ENCODE measurements at regions not wholly inside any gene's neighbourhood (a gene's known extent, or its start where the extent isn't known, plus 50 kb on each side); places are given as distances from the start of the nearest gene placed in this dataset.

DNA sequence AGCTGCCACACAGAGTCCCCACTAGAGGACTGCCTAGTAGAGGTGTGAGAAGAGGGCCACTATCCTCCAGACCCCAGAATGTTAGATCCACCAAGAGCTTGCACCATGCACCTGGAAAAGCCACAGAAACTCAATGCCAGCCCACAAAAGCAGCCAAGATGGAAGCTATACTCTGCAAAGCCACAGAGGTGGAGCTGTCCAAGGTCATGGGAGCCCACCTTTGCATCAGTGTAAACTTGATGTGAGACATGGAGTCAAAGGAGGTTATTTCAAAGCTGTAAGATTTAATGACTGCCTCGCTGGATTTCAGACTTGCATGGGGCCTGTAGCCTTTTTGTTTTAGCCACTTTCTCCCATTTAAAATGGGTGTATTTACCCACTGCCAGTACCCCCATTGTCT is 1030.1 kb upstream of the GRIA3 start:
- no peak for TF ChIP-seq POLR2AphosphoS5 (IDR thresholded peaks at IDR 0.05; ENCODE audit: low read depth, low read length)
- TF ChIP-seq TAF1 (IDR thresholded peaks at IDR 0.05; ENCODE audit: low read depth, low read length): no peak
